HG03025 (cell line): ENCODE measurements at regions not wholly inside any gene's neighbourhood (a gene's known extent, or its start where the extent isn't known, plus 50 kb on each side); places are given as distances from the start of the nearest gene placed in this dataset.

Experiments
- ATAC-seq: cut with Tn5 transposase; IDR thresholded peaks from one replicate; pipeline ENCODE4 v1.9.1; 2021; ENCODE audit warnings: mild to moderate bottlenecking, moderate library complexity; ENCODE audit not compliant: unreplicated experiment, low FRiP score

GRCh38 chr6:110033101-110033500, 55.0 kb downstream of the GPR6 start:
- no peak for ATAC-seq

DNA sequence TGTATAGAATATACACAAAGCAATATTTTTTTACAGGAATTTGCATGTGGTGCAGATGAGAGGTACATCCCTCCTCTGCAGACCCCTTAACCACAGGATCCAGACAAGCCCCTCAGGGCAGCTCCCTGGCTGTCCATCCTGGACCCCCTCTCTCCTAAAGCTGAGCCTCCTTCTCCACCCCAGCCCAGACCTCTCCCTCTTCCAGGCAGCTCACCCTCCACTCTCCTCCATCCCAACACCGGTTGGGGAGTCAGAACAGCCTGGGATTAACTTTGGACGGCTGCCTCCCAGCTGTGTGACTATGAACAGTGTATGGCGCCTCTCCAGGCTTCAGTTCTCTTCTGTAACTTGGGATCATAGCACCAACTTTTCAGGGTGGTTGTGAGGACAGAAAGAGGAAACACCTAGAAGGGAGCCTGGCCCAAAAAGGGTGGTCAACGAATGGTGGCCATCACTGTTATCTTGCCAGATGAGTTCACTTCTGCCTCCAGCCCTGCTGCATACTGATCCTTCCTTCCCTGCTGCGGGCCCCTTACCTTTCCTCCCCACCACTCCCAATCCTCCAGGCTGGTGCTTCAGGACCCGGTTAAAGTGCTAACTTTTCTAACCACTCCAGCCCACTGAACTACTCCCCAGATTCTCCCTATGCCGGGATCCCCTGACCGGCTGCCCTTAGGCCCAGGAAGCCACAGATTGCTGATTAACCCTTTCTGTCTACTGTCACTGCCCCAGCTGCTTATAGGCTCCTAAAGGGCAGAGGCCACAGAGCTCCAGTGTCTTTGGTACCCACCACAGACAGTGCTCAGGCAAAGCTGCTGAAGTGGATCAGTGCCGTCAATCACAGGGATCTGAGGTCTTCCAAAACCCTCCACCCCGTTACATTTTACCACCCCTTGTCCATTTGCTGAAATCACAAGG, 55.9 kb downstream of the GPR6 start:
- ATAC-seq = no peak

- ATAC-seq = no peak
These were observed 56.5 kb downstream of the GPR6 start for GRCh38 chr6:110034667-110035036.

- no peak for ATAC-seq
These were observed 57.2 kb downstream of the GPR6 start for GRCh38 chr6:110035321-110035720.

DNA sequence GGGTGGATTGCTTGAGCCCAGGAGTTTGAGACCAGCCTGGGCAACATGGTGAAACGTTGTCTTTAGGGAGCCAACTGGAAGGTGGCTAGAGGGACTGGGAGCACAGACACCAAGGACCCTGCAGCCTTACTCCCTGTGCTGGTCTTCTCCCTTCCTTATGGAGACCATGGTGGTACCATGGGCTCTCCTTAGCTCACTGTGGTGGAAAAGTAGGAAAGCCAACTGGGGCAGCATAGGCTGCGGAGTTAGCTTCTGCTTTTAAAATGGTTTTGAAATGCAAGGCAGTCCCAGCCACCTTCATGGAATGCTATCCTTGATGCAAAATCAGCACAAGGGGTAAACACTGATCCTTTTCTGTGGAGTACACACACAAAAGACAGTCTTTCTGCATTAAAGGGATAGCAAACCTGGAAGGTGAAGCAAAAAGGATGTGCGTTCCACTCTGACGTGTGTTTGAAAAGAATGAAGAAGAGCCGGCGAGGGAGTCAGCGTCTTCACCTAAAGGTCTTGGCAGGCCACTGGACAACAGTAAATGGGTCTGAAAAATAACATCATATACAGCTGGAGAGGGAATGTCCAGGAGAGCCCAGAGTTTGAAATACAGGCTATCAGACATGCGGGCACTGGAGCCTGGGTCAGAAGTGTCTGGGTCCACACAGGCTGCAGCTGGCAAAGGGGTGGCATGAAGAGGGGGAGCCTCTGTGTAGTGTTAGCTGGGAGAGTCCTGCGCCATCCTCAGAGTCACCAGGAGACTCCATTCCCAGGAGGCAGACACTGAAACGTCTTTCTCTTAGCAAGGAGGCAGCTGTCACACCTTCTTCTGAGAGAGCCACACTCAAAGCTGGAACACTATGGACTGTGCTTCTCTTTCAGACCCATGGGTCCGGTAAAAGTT, 58.5 kb downstream of the GPR6 start:
- no peak for ATAC-seq

DNA sequence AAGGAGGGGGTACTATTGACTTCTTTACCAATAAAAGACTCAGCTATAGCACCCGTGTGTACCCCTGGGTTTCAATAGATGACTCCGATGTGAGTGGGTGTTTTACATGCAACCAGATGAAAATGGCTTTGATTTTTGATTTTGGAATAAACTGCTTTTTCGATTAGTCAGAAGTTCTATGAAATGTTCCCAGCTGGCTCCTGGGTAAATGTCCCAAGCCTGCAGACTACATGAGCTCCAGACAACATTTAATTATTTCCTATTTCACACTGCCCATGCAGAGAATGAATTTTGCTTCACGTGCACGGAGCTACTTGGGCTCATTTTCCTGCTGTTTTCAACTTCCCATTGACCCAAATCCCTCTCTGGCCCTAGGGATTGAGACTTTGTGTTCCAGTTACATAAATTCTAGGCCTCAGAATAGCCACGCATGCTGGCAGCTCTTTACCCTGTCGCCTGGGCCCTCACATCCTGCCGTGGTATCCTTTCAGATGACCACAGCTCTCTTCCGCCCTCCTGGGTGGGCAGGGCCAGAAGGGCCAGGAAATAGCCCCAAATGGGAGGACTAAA, 59.7 kb downstream of the GPR6 start:
- no peak for ATAC-seq

DNA sequence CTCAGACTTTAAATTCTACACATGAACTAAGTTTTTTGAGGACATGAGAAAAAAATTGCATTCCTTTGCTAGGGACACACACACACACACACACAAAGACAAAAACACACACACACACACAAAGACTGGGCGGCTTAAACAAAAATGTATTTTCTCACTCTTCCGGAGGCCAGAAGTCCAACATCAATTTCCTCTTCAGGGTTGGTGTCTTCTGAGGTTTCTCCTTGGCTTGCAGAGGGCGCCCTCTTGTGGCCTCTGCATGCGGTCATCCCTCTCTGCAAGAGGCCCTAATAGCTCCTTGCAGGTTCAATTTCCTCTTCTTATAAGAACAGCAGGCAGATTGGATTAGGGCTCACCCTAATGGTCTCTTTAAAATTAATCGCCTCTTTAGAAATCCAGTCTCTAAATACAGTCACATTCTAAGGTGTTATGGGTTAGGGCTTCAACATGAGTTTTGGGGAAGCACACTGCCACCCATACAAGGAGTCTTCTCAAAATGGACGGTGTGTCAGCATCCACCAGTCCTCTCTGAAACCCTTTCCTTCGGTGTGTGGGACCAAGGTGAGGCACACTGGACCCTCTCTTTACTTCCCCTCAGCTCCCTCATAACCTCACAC, 61.4 kb downstream of the GPR6 start:
- ATAC-seq = peak; percentile 74

- ATAC-seq = peak; percentile 40
These were observed 61.9 kb downstream of the GPR6 start for GRCh38 chr6:110039981-110040383.

DNA sequence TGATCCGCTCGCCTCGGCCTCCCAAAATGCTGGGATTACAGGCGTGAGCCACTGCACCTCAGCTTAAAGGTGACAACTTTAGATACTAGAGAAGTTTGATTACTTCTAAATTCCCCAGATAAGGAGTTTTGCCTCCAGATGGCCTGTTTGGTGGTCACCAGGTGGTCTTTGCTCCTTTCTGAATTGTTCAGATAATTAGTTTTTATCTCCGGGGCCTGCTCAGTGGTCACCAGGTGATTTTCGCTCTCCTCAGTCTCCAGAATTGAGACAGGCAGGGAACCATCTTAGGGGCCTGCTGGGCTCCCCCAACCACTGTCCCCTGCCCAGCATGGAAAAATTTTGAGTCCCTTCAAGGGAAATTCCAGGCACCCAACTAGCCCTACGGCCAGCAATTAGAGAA, 62.6 kb downstream of the GPR6 start:
- no peak for ATAC-seq

DNA sequence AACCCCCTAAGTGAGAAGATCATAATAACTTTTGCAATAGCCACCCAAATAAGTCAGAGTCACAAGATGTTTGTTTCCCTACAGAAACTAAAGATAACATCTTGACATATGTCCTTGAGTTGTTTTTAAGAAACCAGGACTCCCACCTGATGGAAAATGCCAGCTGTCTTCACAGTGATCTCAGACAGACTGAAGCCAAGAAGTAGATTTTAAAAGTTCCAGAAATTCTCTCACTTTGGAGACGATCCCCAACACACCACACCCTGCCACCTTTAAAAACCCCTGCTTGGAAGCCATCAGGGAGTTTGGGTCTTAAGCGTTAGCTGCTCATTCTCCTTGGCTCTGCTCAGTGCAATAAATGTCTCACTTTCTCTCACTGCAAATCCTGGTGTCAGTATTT, 63.0 kb downstream of the GPR6 start:
- no peak for ATAC-seq

DNA sequence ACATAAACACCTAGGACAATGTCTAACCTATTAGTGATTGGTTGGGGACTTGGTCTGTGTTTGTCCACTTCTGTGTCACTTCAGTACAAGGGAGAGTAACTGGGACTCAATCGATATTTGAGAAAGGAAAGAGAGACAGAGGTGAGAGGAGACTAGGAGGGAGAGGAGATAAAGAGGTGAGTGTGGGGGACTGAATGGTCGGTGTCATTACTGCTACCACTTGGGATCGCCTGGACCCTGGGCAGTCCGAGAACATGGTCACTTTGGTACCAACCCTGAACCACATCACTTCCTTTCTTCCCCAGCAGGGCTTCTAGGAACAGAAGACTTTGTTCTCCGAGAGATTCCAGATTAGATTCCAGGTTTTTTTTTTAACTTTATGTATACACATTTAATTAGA, 63.7 kb downstream of the GPR6 start:
- ATAC-seq = no peak

GRCh38 chr6:110042670-110043296, 64.7 kb downstream of the GPR6 start:
- no peak for ATAC-seq

GRCh38 chr6:110043366-110043994, 65.4 kb downstream of the GPR6 start:
- no peak for ATAC-seq

DNA sequence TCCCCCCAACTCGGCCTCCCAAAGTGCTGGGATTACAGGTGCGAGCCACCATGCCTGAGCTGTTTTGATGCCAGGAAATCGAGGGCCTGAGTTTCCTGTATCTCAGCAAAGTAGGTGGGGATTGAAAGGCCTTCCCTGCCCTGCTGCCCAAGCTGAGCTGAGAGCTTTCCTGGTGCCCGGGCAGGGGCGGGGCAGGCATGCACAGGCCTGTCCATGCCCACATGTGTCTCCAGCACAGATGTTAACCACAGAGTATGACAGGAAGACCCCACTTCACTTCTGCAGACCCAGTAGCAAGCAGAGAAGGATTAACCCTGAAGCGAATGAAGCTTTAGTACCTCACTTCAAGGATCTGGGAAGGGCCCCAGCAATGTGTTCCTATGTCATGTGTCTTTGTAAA, 66.0 kb downstream of the GPR6 start:
- no peak for ATAC-seq

- ATAC-seq = no peak
These were observed 66.5 kb downstream of the GPR6 start for GRCh38 chr6:110044622-110045021.

- ATAC-seq = no peak
These were observed 70.2 kb downstream of the GPR6 start for GRCh38 chr6:110048221-110048875.

- no peak for ATAC-seq
These were observed 71.8 kb downstream of the GPR6 start for GRCh38 chr6:110049696-110050439.
